GM21717 (cell line): ENCODE measurements at regions not wholly inside any gene's neighbourhood (a gene's known extent, or its start where the extent isn't known, plus 50 kb on each side); places are given as distances from the start of the nearest gene placed in this dataset.
"Not testable (repeated sequence)": the region's sequence is repeated elsewhere in the genome, so short reads cannot be mapped to it uniquely, and the experiment has no call there.

Experiments used
- ATAC-seq: cut with Tn5 transposase; IDR thresholded peaks from one replicate; pipeline ENCODE4 v1.9.1; 2021; ENCODE audit warnings: mild to moderate bottlenecking, moderate library complexity; ENCODE audit not compliant: unreplicated experiment

GRCh38 chr2:175436076-175436475, 254.6 kb upstream of the ATP5MC3 start:
- no peak for ATAC-seq

DNA sequence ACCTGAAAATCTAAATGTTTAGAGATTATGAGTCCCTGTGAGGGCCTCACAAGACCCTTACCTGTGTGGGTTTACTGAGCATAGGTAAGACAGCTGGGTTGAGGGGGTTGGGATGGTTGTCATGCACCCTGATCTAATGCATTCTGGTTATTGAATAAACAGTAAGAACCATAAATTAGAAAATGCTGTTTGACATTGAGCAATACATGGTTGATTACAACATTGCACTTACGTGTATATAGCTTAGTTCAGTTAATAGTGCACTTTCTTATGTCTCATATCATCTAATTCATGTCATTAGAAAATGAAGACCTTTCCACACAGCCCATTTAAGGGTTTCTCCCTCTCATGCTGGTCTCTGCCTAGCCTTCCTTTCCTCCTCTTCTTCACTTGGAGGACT, 253.5 kb upstream of the ATP5MC3 start:
- no peak for ATAC-seq

- ATAC-seq: no peak
Measured at GRCh38 chr2:175432793-175433192, 251.3 kb upstream of the ATP5MC3 start.

GRCh38 chr2:175432021-175432420, 250.5 kb upstream of the ATP5MC3 start:
- ATAC-seq: no peak

- no peak for ATAC-seq
Measured at GRCh38 chr2:175431101-175431946, 249.8 kb upstream of the ATP5MC3 start.

GRCh38 chr2:175430236-175430635, 248.7 kb upstream of the ATP5MC3 start:
- no peak for ATAC-seq

GRCh38 chr2:175418224-175418835, 236.8 kb upstream of the ATP5MC3 start:
- ATAC-seq: no peak

DNA sequence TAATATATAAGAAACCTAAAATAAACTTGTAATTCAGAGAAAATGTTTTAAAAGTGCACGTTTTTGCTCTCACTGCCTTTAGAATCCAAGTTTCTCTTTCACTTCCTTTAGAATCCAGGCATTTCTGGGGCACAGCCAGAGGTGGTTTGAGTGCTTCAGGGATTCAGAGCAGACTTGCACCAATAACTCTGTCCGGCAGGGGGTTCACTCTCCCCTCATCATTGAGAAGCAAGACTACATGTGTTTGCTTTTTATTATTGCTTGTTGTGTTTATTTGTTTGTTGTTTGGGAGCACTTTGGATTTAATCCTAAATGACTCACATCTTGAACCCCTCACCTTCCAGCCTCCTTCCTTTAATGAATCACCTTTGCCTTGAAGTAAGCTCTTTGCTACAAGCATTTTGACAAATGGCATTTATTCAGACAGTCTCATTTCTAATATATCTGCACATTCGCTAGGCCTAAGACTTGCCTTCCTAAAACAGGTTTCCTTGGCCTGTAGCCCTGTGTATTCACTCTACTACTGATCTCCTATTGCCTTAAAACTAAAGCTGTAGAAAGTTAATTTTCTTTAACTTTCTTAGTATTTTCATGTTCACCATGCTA, 233.5 kb upstream of the ATP5MC3 start:
- ATAC-seq: no peak

DNA sequence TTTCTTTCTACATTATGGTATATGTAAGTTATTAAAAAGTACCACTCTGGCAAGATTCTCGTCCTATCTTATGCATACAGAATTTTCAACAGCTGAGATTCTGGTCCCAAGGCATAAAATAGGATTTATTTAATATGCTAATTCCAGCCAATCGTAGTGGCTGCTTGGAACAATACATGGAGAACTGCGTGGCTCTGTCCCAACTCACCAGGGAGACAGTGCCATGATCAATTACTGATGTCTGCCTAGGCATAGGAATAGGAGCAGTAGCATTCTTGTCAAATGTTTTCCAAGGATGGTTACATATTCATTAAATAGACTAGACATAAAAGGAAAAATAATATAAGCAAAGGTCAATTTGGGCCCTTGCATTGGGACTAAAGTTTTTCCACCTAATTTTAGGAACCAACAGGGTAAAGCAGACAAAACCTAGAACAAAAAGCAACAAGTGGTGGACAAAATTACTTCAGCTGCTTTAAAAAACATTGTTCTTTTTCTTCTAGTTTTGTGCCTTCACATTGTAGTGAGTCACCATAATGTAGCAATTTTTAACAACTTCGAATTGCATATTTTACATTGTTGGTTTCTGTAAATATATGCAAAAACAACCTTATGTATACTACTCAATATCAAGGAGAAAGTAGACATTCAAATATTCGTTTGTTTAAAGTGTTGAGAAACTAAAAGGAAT, 232.8 kb upstream of the ATP5MC3 start:
- no peak for ATAC-seq

DNA sequence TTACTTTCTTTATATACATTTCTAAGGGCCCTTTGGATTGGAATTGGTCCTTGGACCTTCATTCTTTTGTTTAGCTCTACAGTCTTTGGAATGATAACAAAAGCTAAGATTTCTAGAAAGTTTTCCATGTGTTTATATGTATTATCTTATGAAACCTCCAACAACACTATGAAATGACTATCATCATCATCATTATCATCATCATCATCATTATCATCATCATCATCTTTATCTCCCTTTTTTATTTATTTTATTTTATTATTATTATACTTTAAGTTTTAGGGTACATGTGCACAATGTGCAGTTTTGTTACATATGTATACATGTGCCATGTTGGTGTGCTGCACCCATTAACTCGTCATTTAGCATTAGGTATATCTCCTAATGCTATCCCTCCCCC, 229.4 kb upstream of the ATP5MC3 start:
- ATAC-seq: not testable (repeated sequence)

DNA sequence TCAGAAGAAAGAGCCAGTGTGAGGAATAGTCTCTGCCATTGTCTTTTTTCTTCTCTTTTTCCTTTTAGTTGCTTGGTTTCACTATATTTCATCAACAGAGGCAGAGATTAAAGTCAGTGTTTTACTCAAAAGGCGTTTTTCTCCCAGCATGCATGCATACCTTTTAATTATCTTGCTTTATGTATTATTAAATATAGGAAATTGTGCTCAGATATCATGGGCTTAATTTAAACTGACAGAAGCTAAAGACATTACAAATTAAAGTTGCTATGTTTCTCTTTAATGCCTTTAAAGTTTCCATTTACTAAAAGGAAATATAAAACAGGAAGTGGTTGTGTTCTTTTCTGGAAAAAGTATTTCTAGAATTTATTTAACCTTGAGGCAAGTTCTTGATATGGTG, 223.3 kb upstream of the ATP5MC3 start:
- ATAC-seq: no peak

DNA sequence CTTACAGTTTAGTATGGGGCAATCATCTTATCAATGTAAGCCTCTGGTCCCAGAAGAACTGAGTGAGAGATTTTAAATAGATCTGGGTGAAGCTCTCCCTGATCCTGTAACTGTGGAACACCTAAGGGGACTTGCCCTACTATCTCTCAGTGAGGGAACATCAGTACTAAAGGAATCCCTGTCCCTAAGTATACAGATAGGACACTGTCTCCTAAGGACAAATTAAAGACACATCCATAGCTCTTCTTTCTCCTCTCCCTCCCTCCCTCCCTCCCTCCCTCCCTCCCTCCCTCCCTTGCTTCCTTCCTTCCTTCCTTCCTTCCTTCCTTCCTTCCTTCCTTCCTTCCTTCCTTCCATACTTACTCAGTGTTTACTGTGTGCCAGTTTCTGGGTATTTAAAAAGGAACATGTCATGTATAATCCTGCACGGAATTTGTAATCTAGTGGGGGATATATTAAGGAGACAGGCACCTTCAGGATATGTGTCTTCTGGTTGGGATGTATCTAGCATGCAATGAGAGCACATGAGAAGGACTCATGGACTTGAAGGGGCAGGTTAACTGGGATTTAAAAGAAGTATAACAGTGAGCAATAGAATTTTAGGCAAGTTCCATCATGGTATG, 222.2 kb upstream of the ATP5MC3 start:
- ATAC-seq: no peak

- no peak for ATAC-seq
Measured at GRCh38 chr2:175402571-175402970, 221.1 kb upstream of the ATP5MC3 start.

GRCh38 chr2:175401956-175402469, 220.5 kb upstream of the ATP5MC3 start:
- no peak for ATAC-seq

DNA sequence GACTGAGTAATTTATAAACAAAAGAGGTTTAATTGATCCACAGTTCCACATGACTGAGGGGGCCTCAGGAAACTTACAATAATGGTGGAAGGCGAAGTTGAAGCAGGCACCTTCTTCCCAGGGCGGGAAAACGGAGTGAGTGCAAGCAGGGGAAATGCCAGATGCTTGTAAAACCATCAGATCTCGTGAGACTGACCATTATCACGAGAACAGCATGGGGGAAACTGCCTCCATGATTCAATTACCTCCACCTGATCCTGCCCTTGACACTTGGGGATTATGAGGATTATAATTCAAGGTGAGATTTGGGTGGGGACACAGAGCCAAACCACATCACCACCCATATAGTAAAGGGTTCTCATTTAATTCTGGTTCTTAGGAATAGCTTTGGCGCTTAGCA, 219.5 kb upstream of the ATP5MC3 start:
- ATAC-seq: no peak

DNA sequence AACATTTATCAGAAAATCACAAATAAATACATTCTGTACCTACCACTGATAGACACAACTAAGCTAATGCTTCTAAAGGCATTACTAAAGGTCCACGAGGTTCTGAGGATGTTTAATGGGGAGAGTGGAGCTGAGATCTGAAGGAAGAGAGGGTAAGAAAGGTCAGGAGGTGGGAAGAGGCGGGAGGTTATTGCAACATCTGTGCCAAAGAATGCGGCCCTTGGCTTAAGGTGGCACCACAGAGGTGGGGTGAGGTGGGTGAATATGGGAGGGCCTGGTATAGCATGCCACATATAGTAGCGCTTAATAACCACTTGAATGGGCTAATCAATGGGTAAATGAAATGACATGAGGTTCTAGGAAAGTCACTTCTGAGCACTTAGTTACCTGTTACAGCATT, 217.8 kb upstream of the ATP5MC3 start:
- ATAC-seq: no peak

DNA sequence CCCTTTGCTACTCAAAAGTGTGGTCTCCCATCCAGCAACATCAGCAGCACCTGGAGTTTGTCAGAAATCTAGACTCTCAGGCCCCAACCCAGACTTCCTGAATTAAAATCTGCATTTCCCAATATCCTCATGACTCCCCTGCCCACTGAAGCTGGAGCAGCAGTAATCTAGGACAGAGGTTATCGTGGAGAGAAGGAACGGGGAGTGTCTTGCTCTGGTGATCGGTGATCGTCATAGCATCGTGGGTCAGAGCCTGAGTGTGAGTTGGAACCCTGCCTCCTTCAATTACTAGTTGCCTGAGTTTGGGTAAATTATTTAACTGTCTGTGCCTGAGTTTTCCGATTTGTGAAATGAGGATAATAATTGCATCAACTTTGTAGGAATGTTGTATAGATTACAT, 217.3 kb upstream of the ATP5MC3 start:
- ATAC-seq: no peak

GRCh38 chr2:175396696-175397095, 215.2 kb upstream of the ATP5MC3 start:
- ATAC-seq: no peak

- ATAC-seq: no peak
Measured at GRCh38 chr2:175393851-175394250, 212.3 kb upstream of the ATP5MC3 start.

GRCh38 chr2:175383286-175383685, 201.8 kb upstream of the ATP5MC3 start:
- no peak for ATAC-seq

- ATAC-seq: no peak
Measured at GRCh38 chr2:175373729-175374128, 192.2 kb upstream of the ATP5MC3 start.
